HTR-8/SVneo (cell line): ENCODE measurements at regions not wholly inside any gene's neighbourhood (a gene's known extent, or its start where the extent isn't known, plus 50 kb on each side); places are given as distances from the start of the nearest gene placed in this dataset.
A peak's percentile ranks its signal among the peaks of the same experiment; 100 is the strongest.

Experiments
- DNase-seq: peaks from one replicate; pipeline ENCODE4 v3.0.0; 2011; ENCODE audit warnings: low spot score, mixed read lengths; ENCODE audit not compliant: insufficient read length
- FAIRE-seq: peaks from 2 replicates; lab custom pipeline; 2011; peaks lifted over from hg19 to GRCh38; lab: Jason Lieb, UNC

- FAIRE-seq (no peak), DNase-seq (no peak)
Observed at GRCh38 chr2:57821088-57821487, 225.5 kb upstream of the VRK2 start.

- no peak for DNase-seq
- no peak for FAIRE-seq
Observed at GRCh38 chr2:57828221-57828620, 218.4 kb upstream of the VRK2 start.

- no peak for FAIRE-seq
Observed at GRCh38 chr2:57834666-57835065, 211.9 kb upstream of the VRK2 start.

GRCh38 chr2:57842531-57842930, 204.1 kb upstream of the VRK2 start:
- no peak for FAIRE-seq
- DNase-seq = no peak

More at GRCh38 chr2:57834666-57835065, 211.9 kb upstream of the VRK2 start:
- no peak for DNase-seq

- FAIRE-seq (peak; percentile 20), DNase-seq (no peak)
Observed at GRCh38 chr2:57843158-57843557, 203.4 kb upstream of the VRK2 start.

- no peak for DNase-seq
- FAIRE-seq = no peak
Observed at GRCh38 chr2:57848723-57849122, 197.9 kb upstream of the VRK2 start.

GRCh38 chr2:57849843-57850242, 196.8 kb upstream of the VRK2 start:
- DNase-seq (no peak), FAIRE-seq (no peak)

- FAIRE-seq (no peak), DNase-seq (no peak)
Observed at GRCh38 chr2:57850415-57851130, 196.0 kb upstream of the VRK2 start.

GRCh38 chr2:57855212-57855611, 191.4 kb upstream of the VRK2 start:
- DNase-seq (no peak), FAIRE-seq (no peak)

- no peak for DNase-seq
- FAIRE-seq = no peak
Observed at GRCh38 chr2:57859755-57860154, 186.9 kb upstream of the VRK2 start.

- DNase-seq (no peak), FAIRE-seq (no peak)
Observed at GRCh38 chr2:57862153-57862552, 184.5 kb upstream of the VRK2 start.

- FAIRE-seq = no peak
- DNase-seq = no peak
Observed at GRCh38 chr2:57862727-57863126, 183.9 kb upstream of the VRK2 start.

- no peak for DNase-seq
- FAIRE-seq = no peak
Observed at GRCh38 chr2:57864926-57865325, 181.7 kb upstream of the VRK2 start.

GRCh38 chr2:57867730-57868129, 178.9 kb upstream of the VRK2 start:
- FAIRE-seq = no peak
- no peak for DNase-seq

GRCh38 chr2:57868619-57869139, 177.9 kb upstream of the VRK2 start:
- FAIRE-seq = no peak
- no peak for DNase-seq

- DNase-seq (no peak), FAIRE-seq (no peak)
Observed at GRCh38 chr2:57869758-57870344, 176.8 kb upstream of the VRK2 start.

- DNase-seq (no peak), FAIRE-seq (no peak)
Observed at GRCh38 chr2:57876313-57876712, 170.3 kb upstream of the VRK2 start.

- no peak for DNase-seq
Observed at GRCh38 chr2:57877811-57878170, 168.8 kb upstream of the VRK2 start.

GRCh38 chr2:57878171-57878865, 168.3 kb upstream of the VRK2 start:
- FAIRE-seq (no peak), DNase-seq (no peak)

More at GRCh38 chr2:57877811-57878170, 168.8 kb upstream of the VRK2 start:
- FAIRE-seq = no peak

GRCh38 chr2:57878866-57879210, 167.8 kb upstream of the VRK2 start:
- FAIRE-seq (no peak), DNase-seq (no peak)

GRCh38 chr2:57880446-57880845, 166.2 kb upstream of the VRK2 start:
- FAIRE-seq (no peak), DNase-seq (no peak)
